GM12872 (cell line): ENCODE measurements at regions not wholly inside any gene's neighbourhood (a gene's known extent, or its start where the extent isn't known, plus 50 kb on each side); places are given as distances from the start of the nearest gene placed in this dataset.

Experiments used
- CTCF ChIP-seq: IDR thresholded peaks from 3 replicates; pipeline ENCODE4 v1.5.1; 2011; ENCODE audit warnings: low read depth, mild to moderate bottlenecking, low read length, moderate library complexity; ENCODE audit not compliant: insufficient read depth

- no peak for TF ChIP-seq CTCF
Measured at GRCh38 chr22:48096851-48097665, 1334.6 kb downstream of the TBC1D22A start.

GRCh38 chr22:48096411-48096810, 1334.0 kb downstream of the TBC1D22A start:
- TF ChIP-seq CTCF, result no peak

- no peak for TF ChIP-seq CTCF
Measured at GRCh38 chr22:48093981-48094380, 1331.5 kb downstream of the TBC1D22A start.

- no peak for TF ChIP-seq CTCF
Measured at GRCh38 chr22:48092866-48093265, 1330.4 kb downstream of the TBC1D22A start.

GRCh38 chr22:48091656-48092223, 1329.3 kb downstream of the TBC1D22A start:
- no peak for TF ChIP-seq CTCF

GRCh38 chr22:48091060-48091650, 1328.7 kb downstream of the TBC1D22A start:
- TF ChIP-seq CTCF, result no peak

- TF ChIP-seq CTCF, result no peak
Measured at GRCh38 chr22:48090332-48090672, 1327.9 kb downstream of the TBC1D22A start.
